A673 (cell line): ENCODE measurements at regions not wholly inside any gene's neighbourhood (a gene's known extent, or its start where the extent isn't known, plus 50 kb on each side); places are given as distances from the start of the nearest gene placed in this dataset.

Experiments
- BruUV-seq: library from RNA; stranded (reverse); fragments of 400-500 nt; replicated peaks from 2 replicates; lab custom pipeline; 2021; lab: Mats Ljungman, UMichigan
- CTCF ChIA-PET: fragments of 300-600 bp; sonication (Branson Sonifier 250); formaldehyde crosslinking; loops from one replicate; lab custom pipeline; 2022; ENCODE audit warnings: antibody characterized with exemption; lab: Charles Lee
- POLR2A ChIA-PET: fragments of 300-600 bp; sonication (Branson Sonifier 250); formaldehyde crosslinking; loops from one replicate; lab custom pipeline; 2022; ENCODE audit warnings: antibody characterized with exemption; ENCODE audit not compliant: low non-redundant PET; lab: Charles Lee
- DNase-seq: peaks from one replicate; pipeline ENCODE4 v3.0.0-alpha.2; 2015; ENCODE audit warnings: low spot score
- H3K27ac ChIP-seq: fragments of 200-600 bp; sonication (generic); 2 replicates; pipeline ENCODE4 v1.5.1; 2016; ENCODE audit warnings: mixed run types, low read depth, mild to moderate bottlenecking, mixed read lengths, antibody characterized with exemption, low read length; ENCODE audit not compliant: poor library complexity, severe bottlenecking
- H3K27me3 ChIP-seq: fragments of 200-600 bp; sonication (generic); replicated peaks from 2 replicates; pipeline ENCODE4 v1.6.1; 2017; ENCODE audit warnings: mixed run types, low read depth, mild to moderate bottlenecking, mixed read lengths, antibody characterized with exemption, low read length; ENCODE audit not compliant: insufficient read depth, poor library complexity
- H3K36me3 ChIP-seq: fragments of 200-600 bp; sonication (generic); 2 replicates; pipeline ENCODE4 v1.6.1; 2016; ENCODE audit warnings: mixed run types, mild to moderate bottlenecking, mixed read lengths, antibody characterized with exemption, low read length; ENCODE audit not compliant: insufficient read depth, poor library complexity, severe bottlenecking
- H3K4me1 ChIP-seq: fragments of 200-600 bp; sonication (generic); 2 replicates; pipeline ENCODE4 v1.6.1; 2017; ENCODE audit warnings: mixed run types, mild to moderate bottlenecking, mixed read lengths, antibody characterized with exemption, low read length; ENCODE audit not compliant: insufficient read depth, poor library complexity, severe bottlenecking
- H3K4me3 ChIP-seq: fragments of 200-600 bp; sonication (generic); 2 replicates; pipeline ENCODE4 v1.5.1; 2016; ENCODE audit warnings: low read depth, mixed run types, mild to moderate bottlenecking, mixed read lengths, low read length; ENCODE audit not compliant: poor library complexity, severe bottlenecking
- H3K9me3 ChIP-seq: fragments of 200-600 bp; sonication (generic); 2 replicates; pipeline ENCODE4 v1.6.1; 2016; ENCODE audit warnings: mixed run types, low read depth, mild to moderate bottlenecking, mixed read lengths, antibody characterized with exemption, low read length; ENCODE audit not compliant: poor library complexity, severe bottlenecking
- CTCF ChIP-seq: fragments of 300-800, 200-600 bp; sonication (generic); conservative IDR thresholded peaks from 2 replicates; pipeline ENCODE4 v1.5.1; 2017; ENCODE audit warnings: low read depth, mild to moderate bottlenecking, antibody characterized with exemption, low read length, moderate library complexity, mixed read lengths
- EZH2 ChIP-seq: fragments of 200-600 bp; sonication (generic); IDR thresholded peaks from 2 replicates; pipeline ENCODE4 v1.6.1; 2017; ENCODE audit warnings: borderline replicate concordance, low read depth, mild to moderate bottlenecking, mixed read lengths, antibody characterized with exemption, low read length; ENCODE audit not compliant: poor library complexity, severe bottlenecking
- intact Hi-C: fragments of 100-400 bp; cut with micrococcal nuclease; formaldehyde crosslinking; loops from one replicate; pipeline ENCODE4 v1.10.0; 2022; ENCODE audit not compliant: unreplicated experiment

GRCh38 chr3:6526321-6526720 is 334.6 kb upstream of the GRM7 start:
- no peaks in the 10 kb centered on the region for H3K27me3 ChIP-seq
- no peaks in the 10 kb centered on the region for H3K36me3 ChIP-seq
- no peaks in the 10 kb centered on the region for H3K9me3 ChIP-seq
- intact Hi-C loops = no loop called here
- H3K4me3 ChIP-seq = no peak overlapping the region
- DNase-seq = no peak
- H3K4me1 ChIP-seq = no peaks in the 10 kb centered on the region
- BruUV-seq = no TSS peak
- H3K27ac ChIP-seq = no peak overlapping the region
- POLR2A ChIA-PET = no interaction called here
- TF ChIP-seq CTCF (no peak), EZH2 (no peak)
- CTCF ChIA-PET = no interaction called here

- CTCF ChIA-PET = no interaction called here
- Histone ChIP-seq H3K4me3 (no peak overlapping the region), H3K27me3 (no peaks in the 10 kb centered on the region), H3K4me1 (no peaks in the 10 kb centered on the region), H3K27ac (no peak overlapping the region), H3K9me3 (no peaks in the 10 kb centered on the region), H3K36me3 (no peaks in the 10 kb centered on the region)
- no TSS peak for BruUV-seq
- intact Hi-C loops = no loop called here
- DNase-seq = no peak
- POLR2A ChIA-PET = no interaction called here
- TF ChIP-seq CTCF (no peak), EZH2 (no peak)
Observed at GRCh38 chr3:6526861-6527260, 334.1 kb upstream of the GRM7 start.

GRCh38 chr3:6528951-6529350 is 332.0 kb upstream of the GRM7 start:
- Histone ChIP-seq H3K4me1 (no peaks in the 10 kb centered on the region), H3K9me3 (no peaks in the 10 kb centered on the region), H3K27me3 (no peaks in the 10 kb centered on the region), H3K27ac (no peak overlapping the region), H3K4me3 (no peak overlapping the region), H3K36me3 (no peaks in the 10 kb centered on the region)
- TF ChIP-seq CTCF = no peak
- TF ChIP-seq EZH2 = no peak
- intact Hi-C loops = no loop called here
- no peak for DNase-seq
- CTCF ChIA-PET = no interaction called here
- POLR2A ChIA-PET = no interaction called here
- no TSS peak for BruUV-seq
